ENCODE measurements at regions not wholly inside any gene's neighbourhood (a gene's known extent, or its start where the extent isn't known, plus 50 kb on each side); places are given as distances from the start of the nearest gene placed in this dataset.

DNA sequence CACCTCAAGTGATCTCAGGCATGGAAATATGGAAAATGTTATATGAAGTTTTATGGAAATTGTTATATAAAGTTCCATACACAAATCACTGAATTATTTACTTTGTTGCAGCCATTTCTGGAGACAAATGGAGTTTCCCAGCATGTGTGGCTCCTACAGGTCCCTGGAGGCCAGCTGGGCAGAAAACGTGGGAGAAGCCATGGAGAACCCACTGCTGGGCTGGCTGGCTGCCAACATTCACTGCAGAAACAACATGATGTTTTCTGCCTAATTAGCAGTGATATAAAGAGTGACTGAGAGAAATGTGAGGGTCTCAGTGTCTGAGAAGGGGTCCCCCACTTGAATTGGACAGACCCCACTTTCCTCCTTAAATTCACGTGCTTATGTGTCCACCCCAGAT, 208.8 kb upstream of the IRX2 start:
- no peak overlapping the region for H4K91ac ChIP-seq (replicated peaks; ENCODE audit: insufficient read length, low read length)
- no peak overlapping the region for H2BK20ac ChIP-seq (ENCODE audit: low read length)
- WGBS, 2 experiments (ENCODE audit: extremely low coverage in 1 of 2, insufficient coverage in 1 of 2, insufficient read length in 1 of 2, insufficient replicate concordance in 2 of 2, low coverage in 1 of 2, low lambda C conversion rate in 2 of 2, missing lambda C conversion rate in 1 of 2) = 95% methylated on average over 2 of the region's 2 CpGs; no CpG with 5 or more reads in 1 of the 2 experiments
- no peak for TF ChIP-seq FOSL1 (IDR thresholded peaks at IDR 0.05; ENCODE audit: insufficient read depth, low read depth, low read length)
- no peak for TF ChIP-seq BACH1 (IDR thresholded peaks at IDR 0.05; ENCODE audit: low read length)
- no peak for TF ChIP-seq ATF3 (IDR thresholded peaks at IDR 0.05; ENCODE audit: insufficient read depth, low read depth, low read length)
- no peak for TF ChIP-seq EGR1 (IDR thresholded peaks at IDR 0.05; ENCODE audit: borderline replicate concordance, low read depth, low read length)
- TF ChIP-seq CBX8 (IDR thresholded peaks at IDR 0.05; ENCODE audit: borderline replicate concordance, low read depth, low read length) = no peak
- no peak for TF ChIP-seq KDM1A (IDR thresholded peaks at IDR 0.05; ENCODE audit: borderline replicate concordance, low read length)
- no peak for TF ChIP-seq ASH2L (IDR thresholded peaks at IDR 0.05; ENCODE audit: low read length)
- no peak for TF ChIP-seq BCL11A (IDR thresholded peaks at IDR 0.05; ENCODE audit: low read depth in 2 of 2, low read length in 2 of 2)
- TF ChIP-seq RBBP5 (IDR thresholded peaks at IDR 0.05; ENCODE audit: borderline replicate concordance, low read depth, low read length) = no peak
- H3K9me3 ChIP-seq (ENCODE audit: insufficient read depth in 2 of 2, low read depth in 1 of 2, low read length in 1 of 2) = no peaks in the 10 kb centered on the region; a peak in 1 of 4 replicates
- no peaks in the 10 kb centered on the region for H4K20me1 ChIP-seq (replicated peaks in 1 of 2; ENCODE audit: control insufficient read depth in 1 of 2, insufficient read depth in 2 of 2, low read length in 2 of 2)
- POLR2A ChIA-PET (ENCODE audit: partially characterized antibody) = no interaction called here
- no peak overlapping the region for H3K56ac ChIP-seq (replicated peaks; ENCODE audit: insufficient read length, low read depth, low read length)
- no peaks in the 10 kb centered on the region for H3K79me1 ChIP-seq (ENCODE audit: low read depth, low read length)
- H2BK120ac ChIP-seq (replicated peaks; ENCODE audit: low read depth, low read length) = no peak overlapping the region
- H4K8ac ChIP-seq (ENCODE audit: extremely low read depth, insufficient read depth, low read length) = no peak overlapping the region
- H3K18ac ChIP-seq (ENCODE audit: extremely low read depth, low read length) = no peak overlapping the region
- H3K14ac ChIP-seq (ENCODE audit: insufficient read length) = no peak overlapping the region
- H3K23me2 ChIP-seq (ENCODE audit: low read depth, low read length) = no peaks in the 10 kb centered on the region; the same call in 1 of the 2 replicates
- H3K4me3 ChIP-seq (ENCODE audit: extremely low read depth in 1 of 4, insufficient read depth in 2 of 4, low read depth in 3 of 4, low read length in 4 of 4) = no peak overlapping the region
- H3K9ac ChIP-seq (replicated peaks in 1 of 4; ENCODE audit: extremely low read depth in 1 of 4, low read depth in 3 of 4, low read length in 3 of 4) = no peak overlapping the region
- no peak overlapping the region for H3K23ac ChIP-seq (ENCODE audit: insufficient read length)
- no peaks in the 10 kb centered on the region for H3K79me2 ChIP-seq (ENCODE audit: control insufficient read depth in 1 of 2, insufficient read depth in 2 of 2, low read length in 2 of 2)
- no peak overlapping the region for H4K5ac ChIP-seq (ENCODE audit: insufficient read length, low read depth, low read length)
- FAIRE-seq (no peak), DNase-seq (ENCODE audit: low read depth in 1 of 2, low spot score in 2 of 2) (no peak)
- H2BK15ac ChIP-seq (ENCODE audit: low read length) = no peak overlapping the region
- no peaks in the 10 kb centered on the region; a peak in 1 of 8 replicates for H3K36me3 ChIP-seq (ENCODE audit: control insufficient read depth in 2 of 4, insufficient read depth in 4 of 4, low read length in 3 of 4)
- no peak overlapping the region for H3K4me2 ChIP-seq (ENCODE audit: insufficient read depth in 1 of 2, low read depth in 2 of 2, low read length in 2 of 2)
- H3K4me1 ChIP-seq (replicated peaks in 1 of 4; ENCODE audit: control insufficient read depth in 3 of 4, insufficient read depth in 4 of 4, low read length in 3 of 4) = no peaks in the 10 kb centered on the region
- H2BK5ac ChIP-seq (ENCODE audit: low read depth, low read length) = no peak overlapping the region
- H3K27me3 ChIP-seq (replicated peaks in 1 of 4; ENCODE audit: control insufficient read depth in 3 of 4, extremely low read depth in 1 of 4, insufficient read depth in 3 of 4, low read length in 3 of 4) = no peaks in the 10 kb centered on the region
- no peak overlapping the region for H2BK12ac ChIP-seq (ENCODE audit: low read depth, low read length)
- H3K27ac ChIP-seq (ENCODE audit: low read depth, low read length) = no peak overlapping the region
- H3K4ac ChIP-seq (replicated peaks; ENCODE audit: insufficient read length, low read depth, low read length) = no peak overlapping the region
- no peak overlapping the region for H2AFZ ChIP-seq (ENCODE audit: low read length)
- CTCF ChIA-PET (ENCODE audit: partially characterized antibody) = no interaction called here
- H2AK5ac ChIP-seq (ENCODE audit: low read depth, low read length) = no peak overlapping the region
